ENCODE measurements at regions not wholly inside any gene's neighbourhood (a gene's known extent, or its start where the extent isn't known, plus 50 kb on each side); places are given as distances from the start of the nearest gene placed in this dataset.
"Not testable (repeated sequence)": the region's sequence is repeated elsewhere in the genome, so short reads cannot be mapped to it uniquely, and the experiment has no call there.

DNA sequence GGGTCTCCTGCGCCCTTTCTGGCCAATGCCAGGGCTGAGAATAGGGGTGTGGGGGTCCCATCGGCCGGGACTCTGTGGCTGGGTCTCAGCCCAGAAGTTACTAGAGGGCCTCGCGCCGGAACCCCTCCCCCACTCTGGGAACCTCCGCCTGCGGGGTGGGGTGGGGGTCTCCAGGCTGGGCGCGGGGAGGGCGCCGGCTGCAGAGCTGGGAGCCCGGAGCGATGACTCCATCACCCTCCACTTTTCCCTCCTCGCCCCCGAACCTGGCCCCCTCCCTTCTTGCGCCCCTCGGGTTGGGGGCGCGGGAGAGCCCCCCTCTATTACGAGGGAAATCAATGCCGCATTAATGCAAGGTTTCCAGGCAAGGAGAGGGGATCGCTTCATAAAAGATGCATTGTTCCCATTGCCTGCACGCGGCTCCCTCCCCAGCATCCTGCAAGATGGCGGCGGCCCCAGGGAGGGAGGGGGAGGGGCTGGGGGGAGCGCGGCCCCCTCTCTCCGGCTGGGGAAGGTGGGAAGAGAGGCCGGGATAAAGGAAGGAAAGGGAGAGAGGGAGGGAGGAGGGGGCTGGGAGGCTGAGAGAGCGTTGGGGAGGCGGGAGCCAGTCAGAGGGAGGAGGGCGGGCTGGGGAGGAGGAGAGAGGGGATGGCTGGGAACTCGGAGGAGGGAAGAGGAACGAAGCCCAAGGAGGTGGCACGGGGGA, 156.7 kb downstream of the CRLF3 start:
- DNase-seq; H3K36me3 ChIP-seq (ENCODE audit: control insufficient read depth in 4 of 4, insufficient read depth in 4 of 4, low read length in 3 of 4); POLR2A ChIA-PET; H3K27me3 ChIP-seq (replicated peaks in 2 of 5; ENCODE audit: control insufficient read depth in 4 of 5, insufficient read depth in 5 of 5, low read length in 4 of 5); H3K27ac ChIP-seq (ENCODE audit: insufficient read depth in 1 of 2, low read depth in 1 of 2, low read length in 2 of 2, poor library complexity in 1 of 2, severe bottlenecking in 2 of 2); CTCF ChIA-PET; H3K4me1 ChIP-seq (ENCODE audit: control extremely low read depth in 1 of 4, control insufficient read depth in 4 of 4, insufficient read depth in 4 of 4, low read length in 3 of 4); H3K9me3 ChIP-seq (ENCODE audit: control extremely low read depth in 1 of 5, control insufficient read depth in 4 of 5, insufficient read depth in 2 of 5, low read depth in 1 of 5, low read length in 4 of 5): not testable (repeated sequence)
- H3K4me3 ChIP-seq (ENCODE audit: control insufficient read depth in 1 of 7, extremely low read depth in 1 of 7, insufficient read depth in 4 of 7, low read depth in 2 of 7, low read length in 6 of 7) = peak overlapping the region in 5 of 7 experiments; percentile 34 to 65 (median 50)
- no CpG with 5 or more reads among the region's 37 CpGs for WGBS (ENCODE audit: insufficient coverage)

DNA sequence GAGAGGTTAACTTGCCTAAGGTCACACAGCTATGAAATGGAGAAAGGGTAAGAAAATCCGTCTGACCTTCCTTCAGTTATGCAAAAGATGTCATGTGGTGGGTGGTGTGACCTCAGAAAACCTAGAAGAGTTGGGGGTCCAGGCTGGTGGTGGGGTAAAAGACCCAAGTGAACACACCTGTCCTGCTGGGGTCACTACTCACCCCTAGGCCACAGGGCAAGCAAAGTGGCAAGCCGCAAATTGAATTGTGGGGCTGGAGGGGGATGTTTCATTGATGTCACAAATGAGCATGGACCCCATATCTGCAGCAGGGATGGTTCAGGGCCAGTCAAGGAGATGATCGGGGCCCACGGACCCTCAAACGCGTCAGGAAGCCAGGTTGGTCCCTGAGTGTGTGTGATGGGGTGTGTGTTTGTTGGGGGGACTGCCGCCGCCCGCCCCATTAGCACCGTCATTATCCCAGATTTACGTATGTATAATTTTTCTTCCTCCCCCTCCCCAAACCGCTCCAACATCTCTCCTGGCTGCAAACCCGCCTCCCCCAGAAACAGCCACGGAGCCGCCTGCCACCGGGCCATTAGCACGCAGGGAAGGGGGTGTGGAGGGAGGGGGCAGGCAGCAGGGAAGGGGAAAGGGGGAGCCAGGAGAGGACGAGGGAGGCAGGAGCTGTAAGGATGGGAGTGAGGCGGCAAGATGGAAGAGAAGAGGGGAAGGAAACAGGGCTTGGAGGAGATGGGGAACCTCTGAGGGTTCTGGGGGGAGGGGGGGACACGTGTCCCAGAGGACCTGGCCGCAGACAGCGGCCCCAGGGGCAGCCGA, 157.4 kb downstream of the CRLF3 start:
- H3K36me3 ChIP-seq (ENCODE audit: control insufficient read depth in 4 of 4, insufficient read depth in 4 of 4, low read length in 3 of 4); H3K9me3 ChIP-seq (ENCODE audit: control extremely low read depth in 1 of 5, control insufficient read depth in 4 of 5, insufficient read depth in 2 of 5, low read depth in 1 of 5, low read length in 4 of 5); H3K27me3 ChIP-seq (replicated peaks in 2 of 5; ENCODE audit: control insufficient read depth in 4 of 5, insufficient read depth in 5 of 5, low read length in 4 of 5); H3K4me1 ChIP-seq (ENCODE audit: control extremely low read depth in 1 of 4, control insufficient read depth in 4 of 4, insufficient read depth in 4 of 4, low read length in 3 of 4); CTCF ChIA-PET; POLR2A ChIA-PET; DNase-seq; H3K27ac ChIP-seq (ENCODE audit: insufficient read depth in 1 of 2, low read depth in 1 of 2, low read length in 2 of 2, poor library complexity in 1 of 2, severe bottlenecking in 2 of 2): not testable (repeated sequence)
- WGBS (ENCODE audit: insufficient coverage) = 100% methylated on average over 1 of the region's 23 CpGs
- H3K4me3 ChIP-seq (ENCODE audit: control insufficient read depth in 1 of 7, extremely low read depth in 1 of 7, insufficient read depth in 4 of 7, low read depth in 2 of 7, low read length in 6 of 7) = peak overlapping the region in 3 of 7 experiments; percentile 23 to 65 (median 50)

- H3K27ac ChIP-seq (ENCODE audit: insufficient read depth in 1 of 2, low read depth in 1 of 2, low read length in 2 of 2, poor library complexity in 1 of 2, severe bottlenecking in 2 of 2); H3K4me1 ChIP-seq (ENCODE audit: control extremely low read depth in 1 of 4, control insufficient read depth in 4 of 4, insufficient read depth in 4 of 4, low read length in 3 of 4); H3K27me3 ChIP-seq (replicated peaks in 2 of 5; ENCODE audit: control insufficient read depth in 4 of 5, insufficient read depth in 5 of 5, low read length in 4 of 5); DNase-seq; H3K9me3 ChIP-seq (ENCODE audit: control extremely low read depth in 1 of 5, control insufficient read depth in 4 of 5, insufficient read depth in 2 of 5, low read depth in 1 of 5, low read length in 4 of 5); POLR2A ChIA-PET; H3K4me3 ChIP-seq (ENCODE audit: control insufficient read depth in 1 of 7, extremely low read depth in 1 of 7, insufficient read depth in 4 of 7, low read depth in 2 of 7, low read length in 6 of 7); CTCF ChIA-PET; H3K36me3 ChIP-seq (ENCODE audit: control insufficient read depth in 4 of 4, insufficient read depth in 4 of 4, low read length in 3 of 4): not testable (repeated sequence)
- 43% methylated on average over 3 of the region's 12 CpGs for WGBS (ENCODE audit: insufficient coverage)
Measured at GRCh38 chr17:30663727-30664455, 160.6 kb downstream of the CRLF3 start.

- H3K4me3 ChIP-seq (ENCODE audit: control insufficient read depth in 1 of 7, extremely low read depth in 1 of 7, insufficient read depth in 4 of 7, low read depth in 2 of 7, low read length in 6 of 7); H3K9me3 ChIP-seq (ENCODE audit: control extremely low read depth in 1 of 5, control insufficient read depth in 4 of 5, insufficient read depth in 2 of 5, low read depth in 1 of 5, low read length in 4 of 5); H3K27me3 ChIP-seq (replicated peaks in 2 of 5; ENCODE audit: control insufficient read depth in 4 of 5, insufficient read depth in 5 of 5, low read length in 4 of 5); H3K4me1 ChIP-seq (ENCODE audit: control extremely low read depth in 1 of 4, control insufficient read depth in 4 of 4, insufficient read depth in 4 of 4, low read length in 3 of 4); H3K36me3 ChIP-seq (ENCODE audit: control insufficient read depth in 4 of 4, insufficient read depth in 4 of 4, low read length in 3 of 4); H3K27ac ChIP-seq (ENCODE audit: insufficient read depth in 1 of 2, low read depth in 1 of 2, low read length in 2 of 2, poor library complexity in 1 of 2, severe bottlenecking in 2 of 2); DNase-seq; CTCF ChIA-PET; POLR2A ChIA-PET: not testable (repeated sequence)
- no CpG with 5 or more reads among the region's 4 CpGs for WGBS (ENCODE audit: insufficient coverage)
Measured at GRCh38 chr17:30657148-30657547, 167.3 kb downstream of the CRLF3 start.

- H3K27ac ChIP-seq (ENCODE audit: insufficient read depth in 1 of 2, low read depth in 1 of 2, low read length in 2 of 2, poor library complexity in 1 of 2, severe bottlenecking in 2 of 2); H3K9me3 ChIP-seq (ENCODE audit: control extremely low read depth in 1 of 5, control insufficient read depth in 4 of 5, insufficient read depth in 2 of 5, low read depth in 1 of 5, low read length in 4 of 5); H3K36me3 ChIP-seq (ENCODE audit: control insufficient read depth in 4 of 4, insufficient read depth in 4 of 4, low read length in 3 of 4); CTCF ChIA-PET; POLR2A ChIA-PET; DNase-seq; H3K27me3 ChIP-seq (replicated peaks in 2 of 5; ENCODE audit: control insufficient read depth in 4 of 5, insufficient read depth in 5 of 5, low read length in 4 of 5); H3K4me3 ChIP-seq (ENCODE audit: control insufficient read depth in 1 of 7, extremely low read depth in 1 of 7, insufficient read depth in 4 of 7, low read depth in 2 of 7, low read length in 6 of 7); H3K4me1 ChIP-seq (ENCODE audit: control extremely low read depth in 1 of 4, control insufficient read depth in 4 of 4, insufficient read depth in 4 of 4, low read length in 3 of 4): not testable (repeated sequence)
- WGBS (ENCODE audit: insufficient coverage) = no CpG with 5 or more reads among the region's 1 CpG
Measured at GRCh38 chr17:30653038-30653437, 171.5 kb downstream of the CRLF3 start.

- CTCF ChIA-PET = interaction anchor here (0.7 kb wide), 1 partner anchor 70 kb away, joined by 3 read pairs; no protein-coding TSS in a partner anchor
- POLR2A ChIA-PET; H3K27me3 ChIP-seq (replicated peaks in 2 of 5; ENCODE audit: control insufficient read depth in 4 of 5, insufficient read depth in 5 of 5, low read length in 4 of 5): not testable (repeated sequence)
Measured at GRCh38 chr17:30650149-30650548, 172.9 kb downstream of the GOSR1 start.

More at GRCh38 chr17:30650149-30650548, 172.9 kb downstream of the GOSR1 start:
- not testable (repeated sequence) for H3K27ac ChIP-seq (ENCODE audit: insufficient read depth in 1 of 2, low read depth in 1 of 2, low read length in 2 of 2, poor library complexity in 1 of 2, severe bottlenecking in 2 of 2); H3K36me3 ChIP-seq (ENCODE audit: control insufficient read depth in 4 of 4, insufficient read depth in 4 of 4, low read length in 3 of 4); DNase-seq; H3K4me1 ChIP-seq (ENCODE audit: control extremely low read depth in 1 of 4, control insufficient read depth in 4 of 4, insufficient read depth in 4 of 4, low read length in 3 of 4); H3K9me3 ChIP-seq (ENCODE audit: control extremely low read depth in 1 of 5, control insufficient read depth in 4 of 5, insufficient read depth in 2 of 5, low read depth in 1 of 5, low read length in 4 of 5); H3K4me3 ChIP-seq (ENCODE audit: control insufficient read depth in 1 of 7, extremely low read depth in 1 of 7, insufficient read depth in 4 of 7, low read depth in 2 of 7, low read length in 6 of 7)
- no CpG with 5 or more reads among the region's 7 CpGs for WGBS (ENCODE audit: insufficient coverage)
